Neuronal stem cell (in vitro differentiated cells): ENCODE measurements at regions not wholly inside any gene's neighbourhood (a gene's known extent, or its start where the extent isn't known, plus 50 kb on each side); places are given as distances from the start of the nearest gene placed in this dataset.

Source experiments
- DNase-seq: peaks from one replicate; pipeline ENCODE4 v3.0.0-alpha.2; 2013; ENCODE audit warnings: low spot score
- H2AFZ ChIP-seq: one replicate; pipeline ENCODE4 v1.6.1; 2013; ENCODE audit warnings: mild to moderate bottlenecking, low read length, inconsistent platforms
- H2AK5ac ChIP-seq: 2 replicates; pipeline ENCODE4 v1.6.1; 2013; ENCODE audit warnings: low read depth, mild to moderate bottlenecking, inconsistent platforms, low read length, moderate library complexity, mixed read lengths
- H2BK120ac ChIP-seq: 2 replicates; pipeline ENCODE4 v1.6.1; 2013; ENCODE audit warnings: low read depth, mild to moderate bottlenecking, inconsistent platforms, low read length, moderate library complexity, mixed read lengths
- H2BK12ac ChIP-seq: one replicate; pipeline ENCODE4 v1.6.1; 2013; ENCODE audit warnings: low read length, inconsistent platforms
- H2BK15ac ChIP-seq: 2 replicates; pipeline ENCODE4 v1.6.1; 2013; ENCODE audit warnings: mild to moderate bottlenecking, low read length, inconsistent platforms, mixed read lengths
- H2BK5ac ChIP-seq: one replicate; pipeline ENCODE4 v1.6.1; 2013; ENCODE audit warnings: inconsistent platforms, mild to moderate bottlenecking, low read length, moderate library complexity
- H3K14ac ChIP-seq: one replicate; pipeline ENCODE4 v1.6.1; 2013; ENCODE audit warnings: low read length, inconsistent platforms
- H3K18ac ChIP-seq: 2 replicates; pipeline ENCODE4 v1.6.1; 2013; ENCODE audit warnings: low read length, inconsistent platforms
- H3K23ac ChIP-seq: 2 replicates; pipeline ENCODE4 v1.6.1; 2013; ENCODE audit warnings: low read depth, mild to moderate bottlenecking, mixed read lengths, low read length, inconsistent platforms; ENCODE audit not compliant: poor library complexity
- H3K27ac ChIP-seq: replicated peaks from 3 replicates; pipeline ENCODE4 v1.5.1; 2013; ENCODE audit warnings: low read length, inconsistent platforms
- H3K27me3 ChIP-seq, 3 experiments: 2 replicates each; pipeline ENCODE4 v1.6.1; 2013; ENCODE audit warnings: low read length in 3 of 3, mild to moderate bottlenecking in 2 of 3, inconsistent platforms in 1 of 3, low read depth in 1 of 3, mixed read lengths in 1 of 3, moderate library complexity in 1 of 3; ENCODE audit not compliant: control insufficient read depth in 3 of 3, insufficient read depth in 3 of 3
- H3K36me3 ChIP-seq, 2 donors: replicated peaks in 1 of 2; 2 replicates each; pipeline ENCODE4 v1.6.1; 2013; ENCODE audit warnings: low read length in 2 of 2; ENCODE audit not compliant: control insufficient read depth in 2 of 2, insufficient read depth in 2 of 2
- H3K4ac ChIP-seq: 2 replicates; pipeline ENCODE4 v1.6.1; 2013; ENCODE audit warnings: inconsistent platforms, mild to moderate bottlenecking, low read length, moderate library complexity
- H3K4me1 ChIP-seq, 2 donors: 1 replicate in 1 of 2; 2 replicates in 1 of 2; pipeline ENCODE4 v1.6.1; 2013; ENCODE audit warnings: low read length in 2 of 2, low read depth in 1 of 2; ENCODE audit not compliant: control insufficient read depth in 2 of 2, insufficient read depth in 1 of 2
- H3K4me2 ChIP-seq: one replicate; pipeline ENCODE4 v1.6.1; 2013; ENCODE audit warnings: mild to moderate bottlenecking, low read length, inconsistent platforms; ENCODE audit not compliant: insufficient read depth, poor library complexity, severe bottlenecking
- H3K4me3 ChIP-seq, 2 donors: 2 replicates each; pipeline ENCODE4 v1.5.1; 2013; ENCODE audit warnings: low read length in 2 of 2, mild to moderate bottlenecking in 2 of 2, inconsistent platforms in 1 of 2, moderate library complexity in 1 of 2
- H3K79me1 ChIP-seq: one replicate; pipeline ENCODE4 v1.6.1; 2013; ENCODE audit warnings: low read depth, mild to moderate bottlenecking, inconsistent platforms, low read length, moderate library complexity
- H3K9ac ChIP-seq: one replicate; pipeline ENCODE4 v1.6.1; 2013; ENCODE audit warnings: mild to moderate bottlenecking, low read depth, low read length, inconsistent platforms; ENCODE audit not compliant: poor library complexity
- H3K9me3 ChIP-seq, 2 donors: replicated peaks in 1 of 2; 2 replicates each; pipeline versions ENCODE3 to v1.6.1; 2013; ENCODE audit warnings: low read length in 2 of 2, mild to moderate bottlenecking in 2 of 2, inconsistent platforms in 1 of 2, low read depth in 1 of 2, mixed read lengths in 1 of 2, moderate library complexity in 1 of 2; ENCODE audit not compliant: control insufficient read depth in 2 of 2, insufficient read depth in 1 of 2
- H4K8ac ChIP-seq: one replicate; pipeline ENCODE4 v1.6.1; 2013; ENCODE audit warnings: low read depth, mild to moderate bottlenecking, inconsistent platforms, low read length, moderate library complexity
- H4K91ac ChIP-seq: one replicate; pipeline ENCODE4 v1.6.1; 2013; ENCODE audit warnings: low read length, low read depth, mild to moderate bottlenecking, inconsistent platforms; ENCODE audit not compliant: poor library complexity
- WGBS, 2 donors: extraction: QIAGEN DNeasy Blood & Tissue Kit; methylation state at CpG; one replicate each; pipeline ENCODE4 v1.1.7; 2013; ENCODE audit warnings: missing lambda C conversion rate in 2 of 2, mixed read lengths in 1 of 2; ENCODE audit not compliant: insufficient read length in 2 of 2, insufficient replicate concordance in 1 of 2; ENCODE audit errors: extremely low coverage in 2 of 2; 5-methylcytosine and 5-hydroxymethylcytosine counted together

- no peaks in the 10 kb centered on the region for H3K9me3 ChIP-seq
- H3K79me1 ChIP-seq: no peaks in the 10 kb centered on the region
- H3K27ac ChIP-seq: peak overlapping the region; percentile 46
- H3K9ac ChIP-seq: no peak overlapping the region
- no peak overlapping the region for H3K4ac ChIP-seq
- no CpG with 5 or more reads among the region's 9 CpGs for WGBS, 2 donors
- H2BK120ac ChIP-seq: peak overlapping the region; percentile 68
- no peaks in the 10 kb centered on the region for H3K36me3 ChIP-seq
- H3K4me3 ChIP-seq: no peak overlapping the region
- H2AFZ ChIP-seq: peak overlapping the region; percentile 81
- H3K14ac ChIP-seq: peak overlapping the region; percentile 72
- H2BK12ac ChIP-seq: peak overlapping the region; percentile 27
- peak overlapping the region; percentile 87 for H2AK5ac ChIP-seq
- H2BK15ac ChIP-seq: peak overlapping the region; percentile 88
- H3K4me2 ChIP-seq: no peak overlapping the region
- H3K18ac ChIP-seq: peak overlapping the region; percentile 95
- peaks cover 19 to 22% of the 10 kb centered on the region in 2 donors for H3K4me1 ChIP-seq
- peak overlapping the region; percentile 89 for H4K91ac ChIP-seq
- DNase-seq: no peak
- peaks cover 0 to 4% (median under 1%) of the 10 kb centered on the region in 3 experiments for H3K27me3 ChIP-seq
- H4K8ac ChIP-seq: peak overlapping the region; percentile 94
- no peak overlapping the region for H3K23ac ChIP-seq
- H2BK5ac ChIP-seq: peak overlapping the region; percentile 69
Observed at GRCh38 chr14:101623685-101624444, 62.6 kb downstream of the DIO3 start.

- no peak overlapping the region for H3K4ac ChIP-seq
- H3K9me3 ChIP-seq: no peaks in the 10 kb centered on the region
- peak overlapping the region; percentile 81 for H2AFZ ChIP-seq
- peak overlapping the region; percentile 88 for H2BK15ac ChIP-seq
- H2BK5ac ChIP-seq: peak overlapping the region; percentile 69
- H2BK120ac ChIP-seq: peak overlapping the region; percentile 33
- H4K8ac ChIP-seq: peak overlapping the region; percentile 94
- H3K36me3 ChIP-seq: no peaks in the 10 kb centered on the region
- H3K4me1 ChIP-seq: peaks cover 19 to 22% of the 10 kb centered on the region in 2 donors
- H4K91ac ChIP-seq: peak overlapping the region; percentile 89
- no peak overlapping the region for H3K14ac ChIP-seq
- peak overlapping the region; percentile 46 for H3K27ac ChIP-seq
- no peak overlapping the region for H3K4me2 ChIP-seq
- H2AK5ac ChIP-seq: peak overlapping the region; percentile 10
- peak; percentile 20 for DNase-seq
- WGBS, 2 donors: no CpG with 5 or more reads among the region's 11 CpGs
- peak overlapping the region; percentile 38 for H3K23ac ChIP-seq
- peak overlapping the region; percentile 94 for H3K18ac ChIP-seq
- H2BK12ac ChIP-seq: peak overlapping the region; percentile 64
- peak overlapping the region in 1 of 2 donors; percentile 15 for H3K4me3 ChIP-seq
- no peaks in the 10 kb centered on the region for H3K79me1 ChIP-seq
- peaks cover 0 to 5% (median 3%) of the 10 kb centered on the region in 3 experiments for H3K27me3 ChIP-seq
- H3K9ac ChIP-seq: peak overlapping the region; percentile 31
Observed at GRCh38 chr14:101624536-101624935, 63.2 kb downstream of the DIO3 start.

DNA sequence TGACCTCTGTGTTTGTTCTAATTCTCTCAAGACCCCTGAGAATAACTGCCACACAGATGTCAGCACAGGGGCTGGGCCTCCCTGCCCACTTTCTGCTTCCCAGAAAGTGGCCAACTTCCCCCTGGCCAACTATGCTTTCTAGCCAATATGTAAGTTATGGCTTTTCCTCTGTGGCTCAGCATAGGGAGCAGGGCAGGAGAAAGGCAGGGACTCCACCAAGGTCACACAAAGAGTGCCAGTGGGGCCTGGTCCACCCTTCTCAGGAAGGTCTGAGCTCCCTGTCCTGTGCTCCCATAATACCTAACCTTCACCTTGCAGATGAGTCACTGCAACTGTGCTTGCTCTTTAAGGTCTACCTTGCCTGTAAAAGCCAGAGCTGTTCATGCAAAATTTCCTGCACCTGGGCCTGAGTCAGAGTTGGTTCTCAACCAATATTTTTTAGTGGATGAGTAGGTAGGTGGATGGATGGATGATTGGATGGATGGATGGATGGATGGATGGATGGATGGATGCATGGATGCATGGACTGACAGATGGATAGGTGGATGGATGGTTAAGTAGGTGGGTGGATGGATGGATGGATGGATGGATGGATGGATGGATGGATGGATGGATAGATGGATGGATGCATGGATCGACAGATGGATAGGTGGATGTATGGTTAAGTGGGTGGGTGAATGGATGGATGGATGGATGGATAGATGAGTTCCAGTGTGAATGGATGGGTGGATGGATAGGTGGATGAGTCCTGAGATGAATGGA is 64.2 kb downstream of the DIO3 start:
- H3K79me1 ChIP-seq: no peaks in the 10 kb centered on the region
- no peak for DNase-seq
- H3K27ac ChIP-seq: no peak overlapping the region
- H2BK12ac ChIP-seq: peak overlapping the region; percentile 43
- peak overlapping the region; percentile 72 for H3K18ac ChIP-seq
- H2BK15ac ChIP-seq: peak overlapping the region; percentile 42
- H3K4ac ChIP-seq: no peak overlapping the region
- no peak overlapping the region for H2BK120ac ChIP-seq
- no peaks in the 10 kb centered on the region for H3K9me3 ChIP-seq
- H3K4me2 ChIP-seq: no peak overlapping the region
- H3K23ac ChIP-seq: no peak overlapping the region
- H3K14ac ChIP-seq: no peak overlapping the region
- H3K27me3 ChIP-seq: peaks cover 0 to 3% (median 3%) of the 10 kb centered on the region in 3 experiments
- peak overlapping the region; percentile 5 for H4K91ac ChIP-seq
- no peak overlapping the region for H2BK5ac ChIP-seq
- H3K9ac ChIP-seq: no peak overlapping the region
- H3K4me1 ChIP-seq: peaks cover 19 to 20% of the 10 kb centered on the region in 2 donors
- H3K4me3 ChIP-seq: no peak overlapping the region
- H2AFZ ChIP-seq: no peak overlapping the region
- H3K36me3 ChIP-seq: no peaks in the 10 kb centered on the region
- peak overlapping the region; percentile 78 for H2AK5ac ChIP-seq
- no peak overlapping the region for H4K8ac ChIP-seq
- 100% methylated on average over 1 of the region's 1 CpG; no CpG with 5 or more reads in 1 of the 2 donors for WGBS, 2 donors

DNA sequence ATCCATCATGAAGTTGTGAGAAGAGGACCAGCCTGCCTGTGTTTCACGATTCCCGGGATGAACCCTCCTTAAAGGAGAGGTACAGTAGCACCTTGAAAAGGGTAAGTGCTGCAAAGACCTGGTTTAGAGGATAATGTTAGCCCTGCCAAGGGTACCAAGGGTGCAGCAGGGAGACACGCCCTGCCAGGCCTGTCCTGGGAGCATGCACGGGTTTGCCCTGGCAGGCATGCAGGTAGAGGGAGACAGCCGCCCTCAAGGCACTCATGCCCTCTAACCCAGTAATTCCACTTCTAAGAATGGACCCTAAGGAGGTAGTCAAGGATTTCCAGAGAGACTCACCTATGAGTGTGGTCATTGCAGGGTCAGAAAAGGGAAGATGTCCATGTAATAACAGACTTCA is 65.0 kb downstream of the DIO3 start:
- H2AFZ ChIP-seq: no peak overlapping the region
- H2BK5ac ChIP-seq: no peak overlapping the region
- H3K4me3 ChIP-seq: no peak overlapping the region
- H3K4me1 ChIP-seq: peaks cover 19 to 20% of the 10 kb centered on the region in 2 donors
- H3K4ac ChIP-seq: no peak overlapping the region
- H3K36me3 ChIP-seq: no peaks in the 10 kb centered on the region
- H2AK5ac ChIP-seq: peak overlapping the region; percentile 4
- H2BK120ac ChIP-seq: no peak overlapping the region
- no peaks in the 10 kb centered on the region for H3K9me3 ChIP-seq
- no peak overlapping the region for H2BK12ac ChIP-seq
- no peak overlapping the region for H3K23ac ChIP-seq
- H4K8ac ChIP-seq: no peak overlapping the region
- peaks cover 0 to 3% (median 3%) of the 10 kb centered on the region in 3 experiments for H3K27me3 ChIP-seq
- H2BK15ac ChIP-seq: no peak overlapping the region
- H4K91ac ChIP-seq: no peak overlapping the region
- peak overlapping the region; percentile 9 for H3K18ac ChIP-seq
- no peak overlapping the region for H3K4me2 ChIP-seq
- WGBS, 2 donors: no CpG with 5 or more reads among the region's 5 CpGs
- H3K79me1 ChIP-seq: no peaks in the 10 kb centered on the region
- no peak overlapping the region for H3K27ac ChIP-seq
- H3K9ac ChIP-seq: no peak overlapping the region
- DNase-seq: no peak
- no peak overlapping the region for H3K14ac ChIP-seq
